ENCODE measurements at regions not wholly inside any gene's neighbourhood (a gene's known extent, or its start where the extent isn't known, plus 50 kb on each side); places are given as distances from the start of the nearest gene placed in this dataset.

GRCh38 chr6:22830463-22830862 lies 261.1 kb downstream of the HDGFL1 start:
- no peak for TF ChIP-seq RAD21 (IDR thresholded peaks at IDR 0.05; ENCODE audit: low read length)
- no peak for TF ChIP-seq CTCF (conservative IDR thresholded peaks at IDR 0.05; ENCODE audit: low read depth, low read length)
- no peak for TF ChIP-seq MXI1 (IDR thresholded peaks at IDR 0.05; ENCODE audit: borderline replicate concordance, low read depth, low read length)
- no peak for TF ChIP-seq POLR2A (IDR thresholded peaks at IDR 0.05; ENCODE audit: low read depth, low read length)
- no peak for TF ChIP-seq USF2 (IDR thresholded peaks at IDR 0.05; ENCODE audit: low read depth, low read length)
- no peak for TF ChIP-seq CEBPB (IDR thresholded peaks at IDR 0.05; ENCODE audit: low read depth, low read length)
- TF ChIP-seq MAFK (IDR thresholded peaks at IDR 0.05; ENCODE audit: low read depth, low read length), result no peak
